PC-3 (cell line): ENCODE measurements at regions not wholly inside any gene's neighbourhood (a gene's known extent, or its start where the extent isn't known, plus 50 kb on each side); places are given as distances from the start of the nearest gene placed in this dataset.

Experiments used
- EZH2phosphoT487 ChIP-seq: fragments of 300-600 bp; sonication (generic); IDR thresholded peaks from 2 replicates; pipeline ENCODE4 v1.6.1; 2018; ENCODE audit warnings: mild to moderate bottlenecking, antibody characterized with exemption, low read length, borderline replicate concordance
- TF ChIP-seq, protein P1 (sequence below): fragments of 300-600 bp; sonication (generic); conservative IDR thresholded peaks from 2 replicates; pipeline ENCODE4 v1.5.1; 2017; ENCODE audit warnings: antibody characterized with exemption, low read depth, mild to moderate bottlenecking, low read length

DNA sequence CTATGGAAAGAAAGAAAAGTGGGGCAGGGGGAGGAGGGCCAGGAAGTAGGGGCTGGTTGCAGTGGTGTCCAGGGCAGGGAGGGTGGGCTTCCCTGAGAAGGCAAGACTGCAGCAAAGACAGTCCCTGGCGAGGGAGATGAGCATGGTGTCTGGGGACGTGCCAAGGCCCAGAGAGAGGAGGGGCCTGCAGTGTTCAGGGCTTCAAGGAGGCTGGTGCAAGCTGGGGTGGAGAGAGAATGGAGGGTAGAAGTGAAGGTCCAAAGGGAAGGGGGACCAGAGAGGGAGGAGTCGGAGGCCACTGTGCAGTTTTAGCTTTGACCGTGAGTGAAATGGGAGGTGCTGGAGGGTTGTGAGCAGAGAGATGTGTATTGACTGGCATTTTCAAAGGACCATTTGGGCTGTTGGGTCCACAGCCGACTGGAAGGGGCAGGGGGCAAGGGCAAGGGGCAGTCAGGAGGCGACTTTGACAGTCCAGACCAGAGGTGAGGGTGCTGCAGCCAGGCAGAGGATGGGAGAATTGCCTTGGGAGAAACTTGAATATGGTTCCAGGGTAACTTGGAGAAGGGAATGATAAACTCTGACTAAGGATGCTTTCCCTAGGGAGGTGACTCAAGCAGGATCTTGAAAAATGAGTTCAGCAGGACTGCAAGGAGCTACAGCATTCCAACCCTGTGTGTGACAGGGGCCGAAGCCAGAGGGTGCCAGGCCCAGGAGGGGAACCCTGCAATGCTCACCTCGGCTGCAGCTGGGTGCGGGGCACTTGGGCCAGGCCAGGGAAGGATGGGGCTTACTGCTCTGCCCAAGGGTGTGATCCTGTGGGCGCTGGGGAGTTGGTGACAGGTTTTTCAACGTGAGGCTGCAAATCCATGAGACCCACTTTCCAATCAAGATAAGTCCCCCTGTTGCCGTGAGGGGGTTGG is 177.1 kb upstream of the HAAO start:
- TF ChIP-seq, protein P1, sequence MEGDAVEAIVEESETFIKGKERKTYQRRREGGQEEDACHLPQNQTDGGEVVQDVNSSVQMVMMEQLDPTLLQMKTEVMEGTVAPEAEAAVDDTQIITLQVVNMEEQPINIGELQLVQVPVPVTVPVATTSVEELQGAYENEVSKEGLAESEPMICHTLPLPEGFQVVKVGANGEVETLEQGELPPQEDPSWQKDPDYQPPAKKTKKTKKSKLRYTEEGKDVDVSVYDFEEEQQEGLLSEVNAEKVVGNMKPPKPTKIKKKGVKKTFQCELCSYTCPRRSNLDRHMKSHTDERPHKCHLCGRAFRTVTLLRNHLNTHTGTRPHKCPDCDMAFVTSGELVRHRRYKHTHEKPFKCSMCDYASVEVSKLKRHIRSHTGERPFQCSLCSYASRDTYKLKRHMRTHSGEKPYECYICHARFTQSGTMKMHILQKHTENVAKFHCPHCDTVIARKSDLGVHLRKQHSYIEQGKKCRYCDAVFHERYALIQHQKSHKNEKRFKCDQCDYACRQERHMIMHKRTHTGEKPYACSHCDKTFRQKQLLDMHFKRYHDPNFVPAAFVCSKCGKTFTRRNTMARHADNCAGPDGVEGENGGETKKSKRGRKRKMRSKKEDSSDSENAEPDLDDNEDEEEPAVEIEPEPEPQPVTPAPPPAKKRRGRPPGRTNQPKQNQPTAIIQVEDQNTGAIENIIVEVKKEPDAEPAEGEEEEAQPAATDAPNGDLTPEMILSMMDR, result no peak
- TF ChIP-seq EZH2phosphoT487, result no peak
